K562 (cell line): ENCODE measurements at regions not wholly inside any gene's neighbourhood (a gene's known extent, or its start where the extent isn't known, plus 50 kb on each side); places are given as distances from the start of the nearest gene placed in this dataset.

Source experiments
- ATAC-seq: fragments of 200-7000 bp; cut with Tn5 transposase; 3 replicates; pipeline ENCODE4 v1.9.1; 2020; ENCODE audit warnings: moderate library complexity
- BruUV-seq: library from RNA; stranded (reverse); fragments of 400-500 nt; replicated peaks from 2 replicates; lab custom pipeline; 2021; lab: Mats Ljungman, UMichigan
- CTCF ChIA-PET: fragments of 300-600 bp; formaldehyde crosslinking; extraction: SDS; loops from one replicate; lab custom pipeline; 2021; ENCODE audit warnings: low intra/inter-chr PET ratio; lab: Yijun Ruan, JAX
- POLR2A ChIA-PET: fragments of 300-600, 350-650 bp; sonication (Branson Sonifier 250); formaldehyde crosslinking; extraction: SDS; loops from one replicate; lab custom pipeline; 2021; ENCODE audit warnings: antibody characterized with exemption, inconsistent platforms; lab: Yijun Ruan, JAX
- DNase-seq, 4 experiments: peaks; one replicate each; pipeline versions ENCODE4 v3.0.0 to v3.0.0-alpha.2; 2011 to 2018; ENCODE audit warnings: low spot score in 3 of 4, mixed read lengths in 3 of 4; ENCODE audit errors: extremely low read depth in 1 of 4
- FAIRE-seq: peaks from 2 replicates; lab custom pipeline; 2011; peaks lifted over from hg19 to GRCh38; lab: Jason Lieb, UNC
- H2AFZ ChIP-seq: 2 replicates; pipeline ENCODE4 v1.6.0; 2011; ENCODE audit warnings: low read depth, low read length, control low read depth, inconsistent platforms
- H3K27ac ChIP-seq: fragments of 200-600 bp; 3 replicates; pipeline ENCODE4 v1.8.0; 2011; ENCODE audit warnings: low read depth, mild to moderate bottlenecking, control low read depth, inconsistent platforms, low read length, moderate library complexity, mixed read lengths; ENCODE audit errors: extremely low read depth
- H3K27me3 ChIP-seq, 2 experiments: fragments of 300-600 bp in 1 of 2; 2 replicates in 1 of 2; 3 replicates in 1 of 2; pipeline versions ENCODE4 v1.6.0 to v1.8.0; 2011; ENCODE audit warnings: inconsistent platforms in 2 of 2, low read length in 2 of 2, mild to moderate bottlenecking in 1 of 2, mixed read lengths in 1 of 2, moderate library complexity in 1 of 2; ENCODE audit not compliant: control insufficient read depth in 2 of 2, insufficient read depth in 2 of 2
- H3K36me3 ChIP-seq: fragments of 300-600 bp; 3 replicates; pipeline ENCODE4 v1.8.0; 2011; ENCODE audit warnings: mild to moderate bottlenecking, low read length, inconsistent platforms; ENCODE audit not compliant: control insufficient read depth, insufficient read depth
- H3K4me1 ChIP-seq, 2 experiments: fragments of 200-600 bp in 1 of 2; replicated peaks in 1 of 2; 2 replicates in 1 of 2; 3 replicates in 1 of 2; pipeline versions ENCODE4 v1.5.1 to v1.8.0; 2011; ENCODE audit warnings: inconsistent platforms in 2 of 2, low read length in 2 of 2, mild to moderate bottlenecking in 1 of 2, mixed read lengths in 1 of 2, moderate library complexity in 1 of 2; ENCODE audit not compliant: control insufficient read depth in 2 of 2, insufficient read depth in 2 of 2
- H3K4me2 ChIP-seq: 2 replicates; pipeline ENCODE4 v1.6.1; 2011; ENCODE audit warnings: low read length, control low read depth, inconsistent platforms, mixed read lengths; ENCODE audit not compliant: insufficient read depth
- H3K4me3 ChIP-seq: fragments of 200-600 bp; sonication (generic), shearing (Covaris generic); 2 replicates; pipeline ENCODE4 v1.5.1; 2016; ENCODE audit warnings: control low read depth, inconsistent platforms
- H3K79me2 ChIP-seq: fragments of 200-600 bp; 3 replicates; pipeline ENCODE4 v1.8.0; 2011; ENCODE audit warnings: low read length, inconsistent platforms; ENCODE audit not compliant: control insufficient read depth, insufficient read depth
- H3K9ac ChIP-seq, 2 experiments: 2 replicates each; pipeline versions ENCODE4 v1.6.0 to v1.6.1; 2011; ENCODE audit warnings: low read depth in 2 of 2, low read length in 2 of 2, control low read depth in 1 of 2, inconsistent platforms in 1 of 2, mild to moderate bottlenecking in 1 of 2, mixed read lengths in 1 of 2; ENCODE audit not compliant: insufficient read depth in 1 of 2
- H3K9me1 ChIP-seq: one replicate; pipeline ENCODE4 v1.6.0; 2011; ENCODE audit warnings: inconsistent platforms, mild to moderate bottlenecking, low read length, moderate library complexity; ENCODE audit not compliant: control insufficient read depth, insufficient read depth
- H3K9me3 ChIP-seq: replicated peaks from 2 replicates; pipeline ENCODE4 v1.5.1; 2011; ENCODE audit warnings: low read depth, low read length, inconsistent platforms; ENCODE audit not compliant: control insufficient read depth, insufficient read depth
- H4K20me1 ChIP-seq: replicated peaks from 2 replicates; pipeline ENCODE4 v1.6.1; 2011; ENCODE audit warnings: low read length, inconsistent platforms, mixed read lengths; ENCODE audit not compliant: control insufficient read depth, insufficient read depth
- ETS2 ChIP-seq: IDR thresholded peaks from 2 replicates; pipeline ENCODE4 v1.6.1; 2016; ENCODE audit warnings: borderline replicate concordance, missing genetic modification characterization, mild to moderate bottlenecking, moderate library complexity, missing compliant biosample characterization; ENCODE audit not compliant: poor library complexity, severe bottlenecking
- EWSR1 ChIP-seq: fragments of 450-650 bp; IDR thresholded peaks from 2 replicates; pipeline ENCODE4 v1.6.1; 2018; ENCODE audit warnings: borderline replicate concordance, mild to moderate bottlenecking, low read depth, moderate library complexity; ENCODE audit not compliant: partially characterized antibody
- MYBL2 ChIP-seq, 2 experiments: fragments of 450-650 bp in 1 of 2; sonication (generic) in 1 of 2; formaldehyde crosslinking in 1 of 2; IDR thresholded peaks; 2 replicates each; pipeline versions ENCODE4 v1.6.1 to v1.8.1; 2017 to 2022; ENCODE audit warnings: borderline replicate concordance in 1 of 2, inconsistent platforms in 1 of 2, low read depth in 1 of 2, mild to moderate bottlenecking in 1 of 2, missing genetic modification reagents in 1 of 2, moderate library complexity in 1 of 2
- NFIC ChIP-seq: fragments of 450-650 bp; IDR thresholded peaks from 2 replicates; pipeline ENCODE4 v1.6.1; 2017; ENCODE audit warnings: mild to moderate bottlenecking, inconsistent platforms
- NFIX ChIP-seq: fragments of 250-450 bp; sonication (Bioruptor Pico); IDR thresholded peaks from 2 replicates; pipeline ENCODE4 v1.4.0; 2020; ENCODE audit warnings: low read depth, mild to moderate bottlenecking, moderate library complexity
- TAL1 ChIP-seq: fragments of 450-650 bp; IDR thresholded peaks from 2 replicates; pipeline ENCODE4 v1.6.1; 2016; ENCODE audit warnings: mild to moderate bottlenecking
- XRCC3 ChIP-seq: fragments of 450-650 bp; IDR thresholded peaks from 2 replicates; pipeline ENCODE4 v1.6.1; 2017; ENCODE audit warnings: mild to moderate bottlenecking, moderate library complexity
- ZBED1 ChIP-seq: IDR thresholded peaks from 2 replicates; pipeline ENCODE4 v1.6.1; 2014
- WGBS: fragments of 100-300 bp; shearing (Covaris generic); methylation state at CpG from one replicate; pipeline ENCODE4 v1.1.6; 2016; ENCODE audit warnings: low coverage, mixed read lengths; ENCODE audit not compliant: insufficient coverage; ENCODE audit errors: missing lambda C conversion rate; 5-methylcytosine and 5-hydroxymethylcytosine counted together
- in situ Hi-C: fragments of 300-500 bp; cut with MboI; formaldehyde crosslinking; loops from 4 replicates; pipeline ENCODE4 v1.15.0; 2018; ENCODE audit warnings: inconsistent platforms, mixed read lengths
- intact Hi-C: fragments of 100-400 bp; cut with micrococcal nuclease; formaldehyde crosslinking; loops from 2 replicates; pipeline ENCODE4 v1.14.2; 2022

DNA sequence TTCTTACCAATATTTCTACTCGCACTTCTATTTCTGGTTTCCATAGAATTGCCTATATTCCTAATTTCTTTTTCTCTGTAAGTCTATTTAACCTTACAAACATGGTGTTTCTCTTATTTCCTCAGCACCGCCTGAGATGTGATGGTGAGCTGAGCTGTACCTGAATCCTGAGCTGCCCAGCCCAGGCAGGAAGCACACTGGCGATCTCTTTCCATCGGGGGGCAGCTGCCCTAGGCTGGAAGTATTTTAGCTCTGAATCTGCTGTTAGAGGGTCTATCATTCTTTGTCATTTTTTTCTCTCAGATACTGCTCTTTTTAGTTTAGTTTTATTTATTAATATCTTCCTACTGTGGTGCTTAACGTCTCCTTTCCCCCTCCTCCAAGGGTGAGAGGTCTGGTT lies 173.4 kb upstream of the SLC35B3 start (continued):
- TF ChIP-seq EWSR1, result no peak
- TF ChIP-seq TAL1, result no peak
- TF ChIP-seq XRCC3, result no peak
- no peak for TF ChIP-seq ZBED1
- TF ChIP-seq MYBL2 (IDR thresholded peaks at IDR 0.05; ENCODE audit: low read depth), result no peak
- TF ChIP-seq MYBL2 (CRISPR knock-in tag; IDR thresholded peaks at IDR 0.05; ENCODE audit: borderline replicate concordance), result no peak
- TF ChIP-seq, all 486 proteins: peak for 0

DNA sequence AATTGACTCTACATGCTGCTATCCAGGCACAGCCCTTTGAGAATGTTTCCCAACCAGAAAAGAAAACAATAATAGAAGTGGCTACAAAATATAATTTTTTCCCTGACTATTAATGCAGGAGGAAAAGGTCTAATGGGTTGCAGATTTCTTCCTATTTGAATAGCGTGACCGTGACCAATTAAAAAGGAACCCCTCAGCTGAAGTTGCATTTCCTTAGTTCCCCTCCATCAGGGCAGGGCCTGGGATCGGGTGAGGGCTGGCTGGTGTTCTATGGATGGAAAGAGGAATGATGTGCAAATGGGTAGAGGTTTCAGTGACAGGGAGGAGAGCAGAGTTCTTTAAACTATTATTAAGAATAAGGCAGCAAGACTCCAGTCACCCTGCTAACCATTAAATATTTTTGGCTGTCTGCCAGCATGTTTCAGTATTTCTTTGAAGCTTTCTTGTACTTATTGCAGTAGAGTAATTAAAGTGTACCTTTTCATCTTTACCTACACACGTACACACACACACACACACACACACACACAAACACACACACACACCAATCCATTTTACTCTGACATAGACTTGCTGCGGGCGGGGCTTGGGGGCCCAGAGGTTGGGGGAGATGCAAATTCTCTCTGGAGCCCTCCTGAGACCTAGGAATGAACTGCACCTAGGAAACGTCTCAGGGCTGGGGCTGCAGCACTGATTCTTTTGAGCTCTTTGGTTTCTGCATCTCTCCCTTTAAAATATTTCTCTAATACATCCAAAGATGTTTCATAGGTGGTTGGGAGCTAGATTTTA lies 154.8 kb upstream of the SLC35B3 start:
- FAIRE-seq (no peak), DNase-seq (peak in 1 of 4 experiments; percentile 2), ATAC-seq (no peak)
- Histone ChIP-seq H3K9ac (no peak overlapping the region), H3K4me2 (no peak overlapping the region), H3K27me3 (no peaks in the 10 kb centered on the region), H3K27ac (no peak overlapping the region), H3K79me2 (no peaks in the 10 kb centered on the region), H3K9me1 (no peaks in the 10 kb centered on the region), H2AFZ (no peak overlapping the region), H3K9me3 (peaks cover 2% of the 10 kb centered on the region; the same call in 1 of the 2 replicates), H4K20me1 (no peaks in the 10 kb centered on the region), H3K4me3 (no peak overlapping the region), H3K4me1 (no peaks in the 10 kb centered on the region), H3K36me3 (no peaks in the 10 kb centered on the region)
- no TSS peak for BruUV-seq
- CTCF ChIA-PET, result no interaction called here
- POLR2A ChIA-PET, result no interaction called here
- 2% methylated on average over 7 of the region's 7 CpGs for WGBS
- intact Hi-C loops, result no loop called here
- in situ Hi-C loops, result no loop called here
- 0 out of 2 replicates have a peak, but pooled peaks have one; percentile 8 for TF ChIP-seq NFIX (CRISPR knock-in tag)
- TF ChIP-seq ETS2 (tag), result no peak
- peak; percentile 84 for TF ChIP-seq NFIC
